ENCODE measurements at regions not wholly inside any gene's neighbourhood (a gene's known extent, or its start where the extent isn't known, plus 50 kb on each side); places are given as distances from the start of the nearest gene placed in this dataset.

GRCh38 chr11:103789952-103790351, 246.5 kb upstream of the DDI1 start:
- no peak for TF ChIP-seq CTCF (conservative IDR thresholded peaks at IDR 0.05)

GRCh38 chr11:103792981-103793468, 243.4 kb upstream of the DDI1 start:
- no peak overlapping the region for H3K27ac ChIP-seq
- no peak for TF ChIP-seq CTCF (conservative IDR thresholded peaks at IDR 0.05)

More at GRCh38 chr11:103789952-103790351, 246.5 kb upstream of the DDI1 start:
- no peak overlapping the region for H3K27ac ChIP-seq

- no peak overlapping the region for H3K27ac ChIP-seq
Observed at GRCh38 chr11:103794262-103794661, 242.2 kb upstream of the DDI1 start.

GRCh38 chr11:103798026-103798425, 238.4 kb upstream of the DDI1 start:
- H3K27ac ChIP-seq, result no peak overlapping the region
- no peak for TF ChIP-seq CTCF (conservative IDR thresholded peaks at IDR 0.05)

More at GRCh38 chr11:103794262-103794661, 242.2 kb upstream of the DDI1 start:
- no peak for TF ChIP-seq CTCF (conservative IDR thresholded peaks at IDR 0.05)

- H3K27ac ChIP-seq, result no peak overlapping the region
Observed at GRCh38 chr11:103798446-103798845, 238.0 kb upstream of the DDI1 start.

GRCh38 chr11:103800406-103801114, 235.9 kb upstream of the DDI1 start:
- TF ChIP-seq CTCF (conservative IDR thresholded peaks at IDR 0.05), result no peak
- no peak overlapping the region for H3K27ac ChIP-seq

More at GRCh38 chr11:103798446-103798845, 238.0 kb upstream of the DDI1 start:
- TF ChIP-seq CTCF (conservative IDR thresholded peaks at IDR 0.05), result no peak

- no peak overlapping the region for H3K27ac ChIP-seq
Observed at GRCh38 chr11:103803062-103803461, 233.4 kb upstream of the DDI1 start.

More at GRCh38 chr11:103803062-103803461, 233.4 kb upstream of the DDI1 start:
- TF ChIP-seq CTCF (conservative IDR thresholded peaks at IDR 0.05), result no peak
